ENCODE measurements at regions not wholly inside any gene's neighbourhood (a gene's known extent, or its start where the extent isn't known, plus 50 kb on each side); places are given as distances from the start of the nearest gene placed in this dataset.

DNA sequence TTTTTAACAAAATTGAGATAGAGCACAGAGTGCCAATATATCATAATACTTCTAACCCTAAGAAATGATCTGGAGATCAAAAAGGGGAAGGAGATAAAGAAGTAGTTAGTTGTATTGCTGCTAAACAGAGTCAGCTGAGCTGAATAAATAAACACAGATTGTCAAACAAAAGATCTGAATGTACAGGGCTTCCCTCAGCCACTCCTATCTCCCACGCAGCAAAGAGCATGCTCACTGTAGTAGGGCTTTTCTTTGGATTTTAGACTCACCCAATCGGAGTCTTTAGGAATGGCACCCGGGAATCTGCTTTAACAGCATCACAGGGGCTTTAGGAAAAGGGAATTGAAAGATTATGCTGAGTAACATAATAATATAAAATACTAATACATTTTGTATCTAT, 222.2 kb upstream of the STXBP5 start:
- TF ChIP-seq POLR2AphosphoS5 (IDR thresholded peaks at IDR 0.05; ENCODE audit: low read depth, low read length) (no peak), POLR2A (IDR thresholded peaks at IDR 0.05; ENCODE audit: low read depth, low read length) (no peak)

Data from GM12892 (cell line).